ENCODE measurements at regions not wholly inside any gene's neighbourhood (a gene's known extent, or its start where the extent isn't known, plus 50 kb on each side); places are given as distances from the start of the nearest gene placed in this dataset.

- TF ChIP-seq POLR2AphosphoS5 (IDR thresholded peaks at IDR 0.05) (no peak), EP300 (IDR thresholded peaks at IDR 0.05) (no peak), POLR2A (IDR thresholded peaks at IDR 0.05; ENCODE audit: low read depth) (no peak), CTCF (IDR thresholded peaks at IDR 0.05) (no peak)
- 93% methylated on average over 1 of the region's 1 CpG for WGBS
- Histone ChIP-seq H3K4me1 (no peaks in the 10 kb centered on the region), H3K27me3 (no peaks in the 10 kb centered on the region), H3K9me3 (no peaks in the 10 kb centered on the region), H3K4me3 (no peak overlapping the region), H3K27ac (replicated peaks in 1 of 4) (no peak overlapping the region), H3K36me3 (no peaks in the 10 kb centered on the region)
- DNase-seq (ENCODE audit: extremely low spot score): no peak
- intact Hi-C loops (cut with DNase I): no loop called here
These were observed 222.2 kb upstream of the PRSS16 start for GRCh38 chr6:27025351-27025750.

- Histone ChIP-seq H3K27me3 (no peaks in the 10 kb centered on the region), H3K4me1 (no peaks in the 10 kb centered on the region), H3K27ac (replicated peaks in 1 of 4) (no peak overlapping the region), H3K9me3 (no peaks in the 10 kb centered on the region), H3K36me3 (no peaks in the 10 kb centered on the region), H3K4me3 (no peak overlapping the region)
- intact Hi-C loops (cut with DNase I): no loop called here
- no peak for DNase-seq (ENCODE audit: extremely low spot score)
- no peak for TF ChIP-seq CTCF (IDR thresholded peaks at IDR 0.05)
- TF ChIP-seq POLR2A (IDR thresholded peaks at IDR 0.05; ENCODE audit: low read depth): no peak
- TF ChIP-seq POLR2AphosphoS5 (IDR thresholded peaks at IDR 0.05): no peak
- no peak for TF ChIP-seq EP300 (IDR thresholded peaks at IDR 0.05)
- WGBS: 87% methylated on average over 1 of the region's 1 CpG
These were observed 221.1 kb upstream of the PRSS16 start for GRCh38 chr6:27026361-27026760.

- no peak for DNase-seq (ENCODE audit: extremely low spot score)
- no peak for TF ChIP-seq POLR2A (IDR thresholded peaks at IDR 0.05; ENCODE audit: low read depth)
- no peak for TF ChIP-seq CTCF (IDR thresholded peaks at IDR 0.05)
- no peak for TF ChIP-seq EP300 (IDR thresholded peaks at IDR 0.05)
- Histone ChIP-seq H3K9me3 (no peaks in the 10 kb centered on the region), H3K4me3 (no peak overlapping the region), H3K4me1 (no peaks in the 10 kb centered on the region), H3K27me3 (peaks cover 0 to 10% (median 0%) of the 10 kb centered on the region in 4 donors), H3K27ac (replicated peaks in 1 of 4) (no peak overlapping the region), H3K36me3 (no peaks in the 10 kb centered on the region)
- intact Hi-C loops (cut with DNase I): no loop called here
- WGBS: 100% methylated on average over 1 of the region's 1 CpG
These were observed 216.2 kb upstream of the PRSS16 start for GRCh38 chr6:27031302-27031701.

- Histone ChIP-seq H3K36me3 (no peaks in the 10 kb centered on the region), H3K4me1 (no peaks in the 10 kb centered on the region), H3K27ac (replicated peaks in 1 of 4) (no peak overlapping the region), H3K27me3 (peaks cover 0 to 44% (median 0%) of the 10 kb centered on the region in 4 donors), H3K9me3 (no peaks in the 10 kb centered on the region), H3K4me3 (no peak overlapping the region)
- TF ChIP-seq EP300 (IDR thresholded peaks at IDR 0.05) (no peak), POLR2A (IDR thresholded peaks at IDR 0.05; ENCODE audit: low read depth) (no peak), CTCF (IDR thresholded peaks at IDR 0.05) (no peak), POLR2AphosphoS5 (IDR thresholded peaks at IDR 0.05) (no peak)
- intact Hi-C loops (cut with DNase I): no loop called here
- no peak for DNase-seq (ENCODE audit: extremely low spot score)
These were observed 209.0 kb upstream of the PRSS16 start for GRCh38 chr6:27038498-27038897.

DNA sequence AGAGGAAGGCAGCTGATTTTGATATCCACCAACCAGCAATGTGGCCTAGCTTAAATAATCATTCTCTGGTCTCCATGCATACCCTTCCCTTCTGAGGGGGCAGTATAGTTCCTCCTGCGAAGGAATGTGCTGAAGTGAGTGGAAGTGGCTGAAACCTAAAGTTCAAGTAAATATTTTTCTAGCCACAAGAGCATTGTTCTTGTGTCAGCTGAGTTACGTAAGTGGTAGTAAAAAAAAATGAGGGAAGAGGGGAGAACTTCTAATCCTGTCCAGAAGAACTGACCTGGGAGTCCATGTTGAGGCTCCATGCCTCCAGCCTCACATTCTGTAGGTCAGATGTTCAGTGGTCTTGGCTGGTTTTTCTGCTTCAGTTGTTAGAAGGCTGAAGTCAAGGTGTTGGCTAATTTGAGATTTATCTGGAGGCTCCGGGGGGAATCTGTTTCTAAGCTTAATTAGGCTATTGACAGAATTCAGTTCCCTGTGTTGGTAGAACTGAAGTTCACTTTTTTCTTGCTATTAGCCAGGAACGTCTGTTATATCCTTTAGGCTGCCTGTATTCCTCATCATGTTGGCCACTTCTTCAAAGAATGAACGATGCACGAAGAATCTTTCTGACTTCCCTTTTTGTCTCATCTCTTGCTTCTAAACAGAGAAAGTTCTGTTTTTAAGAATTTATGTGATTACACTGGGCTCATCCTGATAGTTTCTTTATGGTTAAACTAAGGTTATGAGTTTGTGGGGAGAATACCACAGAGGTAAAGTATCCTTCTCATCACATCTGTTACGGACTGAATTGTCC is 207.1 kb upstream of the PRSS16 start:
- Histone ChIP-seq H3K36me3 (no peaks in the 10 kb centered on the region), H3K4me3 (no peak overlapping the region), H3K27ac (replicated peaks in 1 of 4) (no peak overlapping the region), H3K27me3 (peaks cover 0 to 49% (median 0%) of the 10 kb centered on the region in 4 donors), H3K4me1 (no peaks in the 10 kb centered on the region), H3K9me3 (no peaks in the 10 kb centered on the region)
- TF ChIP-seq POLR2A (IDR thresholded peaks at IDR 0.05; ENCODE audit: low read depth) (no peak), EP300 (IDR thresholded peaks at IDR 0.05) (no peak), CTCF (IDR thresholded peaks at IDR 0.05) (no peak), POLR2AphosphoS5 (IDR thresholded peaks at IDR 0.05) (no peak)
- 74% methylated on average over 7 of the region's 7 CpGs for WGBS
- DNase-seq (ENCODE audit: extremely low spot score): no peak
- intact Hi-C loops (cut with DNase I): no loop called here
